Osteoblast (primary cell): ENCODE measurements at regions not wholly inside any gene's neighbourhood (a gene's known extent, or its start where the extent isn't known, plus 50 kb on each side); places are given as distances from the start of the nearest gene placed in this dataset.

ENCODE experiments used
- DNase-seq: peaks from one replicate; pipeline ENCODE4 v3.0.0; 2011; ENCODE audit warnings: low spot score, mixed read lengths; ENCODE audit not compliant: insufficient read length; ENCODE audit errors: missing footprints
- H2AFZ ChIP-seq: 2 replicates; pipeline ENCODE4 v1.6.0; 2011; ENCODE audit warnings: mild to moderate bottlenecking, low read length
- H3K27ac ChIP-seq: 2 replicates; pipeline ENCODE4 v1.5.1; 2011; ENCODE audit warnings: mild to moderate bottlenecking, low read depth, low read length, moderate library complexity
- H3K27me3 ChIP-seq: 2 replicates; pipeline ENCODE4 v1.6.0; 2012; ENCODE audit warnings: mild to moderate bottlenecking, control low read depth, inconsistent platforms, low read length, moderate library complexity; ENCODE audit not compliant: insufficient read depth
- H3K36me3 ChIP-seq: 2 replicates; pipeline ENCODE4 v1.5.1; 2011; ENCODE audit warnings: mild to moderate bottlenecking, low read length, control low read depth, moderate library complexity; ENCODE audit not compliant: insufficient read depth
- H3K4me1 ChIP-seq: 2 replicates; pipeline ENCODE4 v1.5.1; 2011; ENCODE audit warnings: mild to moderate bottlenecking, low read length, control low read depth, moderate library complexity; ENCODE audit not compliant: insufficient read depth
- H3K4me2 ChIP-seq: 2 replicates; pipeline ENCODE4 v1.6.0; 2011; ENCODE audit warnings: mild to moderate bottlenecking, low read length; ENCODE audit not compliant: insufficient read depth
- H3K4me3 ChIP-seq: fragments of 200-600 bp; sonication (generic); 3 replicates; pipeline ENCODE4 v1.5.1; 2012; ENCODE audit warnings: mild to moderate bottlenecking, low read length, inconsistent platforms; ENCODE audit not compliant: insufficient read depth
- H3K79me2 ChIP-seq: 2 replicates; pipeline ENCODE4 v1.6.0; 2012; ENCODE audit warnings: mild to moderate bottlenecking, low read length, control low read depth, inconsistent platforms; ENCODE audit not compliant: insufficient read depth
- H3K9me3 ChIP-seq: 2 replicates; pipeline ENCODE4 v1.5.1; 2011; ENCODE audit warnings: low read depth, low read length, control low read depth
- H4K20me1 ChIP-seq: 2 replicates; pipeline ENCODE4 v1.6.0; 2012; ENCODE audit warnings: mild to moderate bottlenecking, low read length, control low read depth; ENCODE audit not compliant: insufficient read depth
- CTCF ChIP-seq: IDR thresholded peaks from 2 replicates; pipeline ENCODE4 v1.5.1; 2011; ENCODE audit warnings: mild to moderate bottlenecking, low read depth, low read length, moderate library complexity; ENCODE audit errors: extremely low read depth

DNA sequence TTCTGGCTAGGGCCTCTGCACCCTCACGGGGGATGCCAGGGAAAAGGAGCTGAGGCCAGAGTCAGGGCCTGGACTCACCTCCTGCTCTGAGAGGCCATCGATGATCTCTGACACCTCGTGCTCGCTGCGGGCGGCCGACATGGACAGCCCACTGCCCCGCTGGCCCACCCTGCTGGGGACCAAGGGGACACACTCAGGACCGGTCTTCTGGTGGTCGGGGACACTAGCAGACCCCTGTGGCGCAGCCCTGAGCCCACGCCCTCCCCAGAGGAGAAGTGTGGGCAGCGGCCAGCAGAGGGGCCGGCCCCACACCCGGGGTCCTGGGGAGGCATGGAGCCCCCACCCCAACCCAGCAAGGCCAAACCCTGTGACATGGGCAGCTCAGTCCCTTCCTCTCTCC, 134.6 kb downstream of the RFLNA start:
- peaks cover 15% of the 10 kb centered on the region for H3K4me1 ChIP-seq
- no peak overlapping the region for H3K4me3 ChIP-seq
- no peak overlapping the region for H2AFZ ChIP-seq
- H4K20me1 ChIP-seq: no peaks in the 10 kb centered on the region
- no peak for DNase-seq
- H3K27me3 ChIP-seq: no peaks in the 10 kb centered on the region
- peaks cover 4% of the 10 kb centered on the region for H3K79me2 ChIP-seq
- H3K36me3 ChIP-seq: peaks cover 21% of the 10 kb centered on the region
- no peak for TF ChIP-seq CTCF
- no peak overlapping the region for H3K4me2 ChIP-seq
- no peak overlapping the region for H3K27ac ChIP-seq
- no peaks in the 10 kb centered on the region for H3K9me3 ChIP-seq

DNA sequence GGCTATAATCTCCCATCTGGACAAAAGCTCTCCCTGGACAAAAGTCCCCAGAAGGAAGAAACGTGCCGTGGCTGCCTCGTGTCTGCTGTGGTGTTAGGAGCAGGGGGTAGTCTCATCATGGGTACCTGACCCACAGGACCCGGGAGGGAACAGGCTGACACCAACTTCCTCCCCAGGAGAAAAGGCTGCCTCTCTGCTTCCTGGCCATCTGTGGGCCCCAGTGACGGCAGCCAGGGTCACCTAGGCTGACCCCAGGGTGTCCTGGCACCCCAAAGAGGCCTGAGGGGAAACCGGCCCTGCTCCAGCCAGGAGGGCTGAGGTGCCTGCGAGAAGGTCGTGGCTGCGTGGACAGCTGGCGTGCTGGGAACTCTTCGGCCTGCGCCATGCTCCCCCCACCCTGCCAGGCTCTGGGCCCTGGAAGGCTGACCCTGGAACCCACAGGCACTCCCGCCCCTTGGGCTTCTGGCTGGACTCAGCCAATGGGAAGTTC, 133.9 kb downstream of the RFLNA start:
- no peaks in the 10 kb centered on the region for H3K27me3 ChIP-seq
- peaks cover 15% of the 10 kb centered on the region for H3K4me1 ChIP-seq
- H3K36me3 ChIP-seq: peaks cover 26% of the 10 kb centered on the region
- no peak overlapping the region for H3K4me3 ChIP-seq
- H3K79me2 ChIP-seq: peaks cover 4% of the 10 kb centered on the region
- H4K20me1 ChIP-seq: no peaks in the 10 kb centered on the region
- peak overlapping the region; percentile 63 for H3K27ac ChIP-seq
- no peak overlapping the region for H2AFZ ChIP-seq
- H3K9me3 ChIP-seq: no peaks in the 10 kb centered on the region
- no peak overlapping the region for H3K4me2 ChIP-seq
- no peak for DNase-seq
- no peak for TF ChIP-seq CTCF

DNA sequence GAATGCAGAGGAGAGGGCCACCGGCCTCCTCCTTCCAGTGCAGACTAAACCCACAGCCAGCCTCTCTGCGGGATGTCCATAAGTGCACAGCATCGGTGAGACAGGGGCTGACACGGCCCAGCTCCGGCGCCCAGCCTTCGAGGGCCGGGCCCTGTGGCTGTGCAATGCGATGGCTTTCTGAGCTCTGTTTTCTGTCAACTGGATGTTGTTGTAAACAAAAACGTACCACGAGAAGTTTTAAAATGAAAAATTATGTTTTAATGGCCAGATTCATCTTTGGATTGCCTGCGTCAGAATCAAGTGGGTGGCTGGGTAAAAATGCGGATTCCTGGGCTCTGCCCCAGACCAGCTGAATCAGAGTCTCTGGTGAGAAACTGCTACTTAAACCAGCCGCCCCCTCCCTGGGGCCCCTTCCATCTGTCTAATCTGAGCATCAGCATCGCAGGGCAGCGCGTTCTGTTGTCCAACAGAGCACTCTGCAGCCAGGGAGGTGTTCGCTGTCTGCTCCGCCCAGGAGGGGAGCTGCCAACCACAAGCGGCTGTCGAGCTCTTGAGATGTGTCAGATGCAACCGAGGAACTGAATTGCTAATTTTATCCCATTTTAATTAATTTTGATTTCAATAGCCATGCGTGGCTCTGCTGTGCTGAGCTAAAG, 133.4 kb downstream of the RFLNA start:
- H3K4me2 ChIP-seq: no peak overlapping the region
- peak overlapping the region; percentile 63 for H3K27ac ChIP-seq
- DNase-seq: peak; percentile 93
- H3K9me3 ChIP-seq: no peaks in the 10 kb centered on the region
- H3K4me1 ChIP-seq: peaks cover 19% of the 10 kb centered on the region
- TF ChIP-seq CTCF: no peak
- no peak overlapping the region for H3K4me3 ChIP-seq
- peaks cover 26% of the 10 kb centered on the region for H3K36me3 ChIP-seq
- H3K79me2 ChIP-seq: peaks cover 4% of the 10 kb centered on the region
- H2AFZ ChIP-seq: no peak overlapping the region
- no peaks in the 10 kb centered on the region for H4K20me1 ChIP-seq
- H3K27me3 ChIP-seq: no peaks in the 10 kb centered on the region

DNA sequence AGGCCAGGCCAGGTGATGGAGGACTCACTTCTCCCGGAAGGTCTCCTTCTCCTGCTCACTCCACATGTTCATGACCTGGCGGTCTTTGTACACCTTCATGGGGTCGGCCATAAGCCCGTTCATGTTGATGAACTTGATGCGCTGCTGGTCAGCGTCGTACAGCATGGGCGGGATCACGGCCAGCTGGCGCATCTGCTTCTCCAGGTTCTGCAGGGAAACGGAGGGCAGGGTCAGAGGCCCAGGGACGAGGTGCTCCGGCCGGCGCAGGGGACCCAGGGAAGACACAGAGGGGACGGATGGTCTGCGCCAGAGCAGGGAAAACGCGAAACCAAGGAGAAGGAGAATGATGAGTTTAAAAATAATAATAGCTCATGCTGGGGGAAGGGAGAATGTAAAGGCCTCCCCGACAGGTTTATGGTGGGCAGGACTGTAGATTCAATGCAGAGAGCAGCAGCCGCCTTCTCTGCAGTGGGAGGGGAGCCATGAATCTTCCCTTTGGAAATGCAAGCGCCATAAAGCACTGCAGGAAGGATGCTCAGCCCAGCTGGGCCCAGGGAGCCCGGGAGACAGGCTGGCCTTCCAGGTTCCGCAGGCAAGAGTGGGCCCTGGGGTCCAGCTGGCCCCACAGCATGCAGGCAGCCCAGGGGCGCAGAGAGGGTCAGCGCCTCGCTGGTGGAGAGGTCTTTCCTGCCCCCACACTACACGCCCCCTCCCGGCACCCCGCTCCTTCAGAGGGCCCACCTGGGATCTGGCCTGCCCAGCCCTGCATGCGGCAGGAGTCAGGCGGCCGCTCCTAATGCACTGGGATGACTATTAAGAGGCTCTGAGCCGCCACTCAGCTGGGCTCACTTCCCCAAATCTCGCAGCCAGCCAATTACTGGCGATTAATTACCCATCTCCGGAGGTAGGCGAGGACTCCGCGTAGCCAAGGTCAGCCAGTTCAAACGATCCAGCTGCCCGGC, 132.0 kb downstream of the RFLNA start:
- TF ChIP-seq CTCF: no peak
- H4K20me1 ChIP-seq: peaks cover 3% of the 10 kb centered on the region
- H3K79me2 ChIP-seq: peaks cover 4% of the 10 kb centered on the region
- no peak overlapping the region for H3K27ac ChIP-seq
- H3K4me1 ChIP-seq: peaks cover 32% of the 10 kb centered on the region
- peaks cover 26% of the 10 kb centered on the region for H3K36me3 ChIP-seq
- no peak overlapping the region for H3K4me2 ChIP-seq
- H3K4me3 ChIP-seq: no peak overlapping the region
- H2AFZ ChIP-seq: no peak overlapping the region
- no peaks in the 10 kb centered on the region for H3K9me3 ChIP-seq
- H3K27me3 ChIP-seq: no peaks in the 10 kb centered on the region
- DNase-seq: no peak
